Activated T-cell treated with anti-CD3 and anti-CD28 coated beads, Interleukin-2, amount 50 U/mL, for 1 hour (primary cell): ENCODE measurements at regions not wholly inside any gene's neighbourhood (a gene's known extent, or its start where the extent isn't known, plus 50 kb on each side); places are given as distances from the start of the nearest gene placed in this dataset.

Experiments used
- DNase-seq: peaks from one replicate; pipeline ENCODE4 v3.0.0-alpha.2; 2020

GRCh38 chr5:175388531-175388930 is 55.5 kb downstream of the DRD1 start:
- no peak for DNase-seq

DNA sequence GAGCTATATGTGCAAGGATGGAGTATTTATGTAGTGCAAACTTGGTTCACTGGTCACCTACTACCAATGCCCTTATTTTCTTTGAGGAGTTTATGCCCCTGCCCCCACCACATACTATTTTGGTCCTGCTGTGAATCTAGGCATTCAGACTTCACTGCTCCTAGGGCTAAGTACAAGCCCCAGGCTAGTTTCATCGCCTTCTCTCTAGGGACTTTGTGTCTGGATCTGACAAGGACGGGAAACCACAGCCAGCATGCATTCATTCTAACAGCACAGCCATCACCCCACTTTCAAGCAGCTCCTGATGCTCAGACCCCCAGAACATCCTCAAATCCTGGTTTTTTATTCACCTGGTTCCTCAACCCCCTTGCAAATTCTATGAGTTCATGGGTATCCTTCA is 56.8 kb downstream of the DRD1 start:
- DNase-seq, result no peak

DNA sequence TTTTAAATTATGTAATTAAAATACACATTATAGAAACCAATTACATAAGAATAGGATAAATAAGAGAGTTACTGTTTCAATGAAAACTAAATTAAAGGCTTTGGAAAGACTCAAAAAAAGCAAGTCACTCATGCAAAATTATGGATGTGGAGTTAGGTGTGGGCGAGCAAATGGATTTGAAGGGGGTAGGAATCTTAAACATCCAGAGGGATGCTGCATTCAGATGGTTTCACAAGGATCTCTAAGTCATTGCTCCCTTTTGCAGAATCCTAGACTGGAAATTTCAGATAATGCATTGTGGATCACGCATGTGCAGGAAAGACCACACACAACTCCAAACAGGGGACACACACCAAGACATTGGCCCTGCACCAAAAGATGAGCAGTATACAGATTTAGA is 57.5 kb downstream of the DRD1 start:
- no peak for DNase-seq

DNA sequence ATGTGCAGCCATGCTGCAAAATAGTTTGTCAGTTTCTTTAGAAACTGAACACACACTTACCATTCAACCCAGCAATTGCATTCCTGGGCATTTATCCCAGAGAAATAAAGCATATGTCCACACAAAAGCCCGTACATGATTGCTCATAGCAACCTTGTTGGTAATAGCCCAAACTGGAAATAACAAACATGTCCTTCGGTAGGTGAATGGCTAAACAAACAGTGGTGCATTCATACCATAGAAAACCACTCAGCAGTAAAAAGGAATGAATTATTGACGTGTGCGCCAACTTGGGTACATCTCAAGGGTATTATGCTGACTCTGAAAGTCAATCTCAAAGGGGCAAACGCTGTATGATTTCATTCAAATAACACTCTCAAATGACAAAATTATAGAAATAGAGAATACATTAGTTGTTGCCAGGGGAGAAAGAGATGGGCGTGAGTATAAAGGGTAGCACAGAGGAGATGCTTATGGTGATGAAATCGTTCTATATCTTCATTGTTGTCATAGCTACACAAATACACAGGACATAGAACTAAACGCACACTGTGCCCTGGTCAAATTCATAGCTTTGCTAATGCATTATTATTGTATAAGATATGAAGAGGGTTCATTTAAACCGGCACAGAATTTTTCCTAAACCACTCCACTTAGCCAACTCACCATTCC is 58.2 kb downstream of the DRD1 start:
- no peak for DNase-seq

GRCh38 chr5:175384724-175385552 is 59.0 kb downstream of the DRD1 start:
- DNase-seq, result no peak

DNA sequence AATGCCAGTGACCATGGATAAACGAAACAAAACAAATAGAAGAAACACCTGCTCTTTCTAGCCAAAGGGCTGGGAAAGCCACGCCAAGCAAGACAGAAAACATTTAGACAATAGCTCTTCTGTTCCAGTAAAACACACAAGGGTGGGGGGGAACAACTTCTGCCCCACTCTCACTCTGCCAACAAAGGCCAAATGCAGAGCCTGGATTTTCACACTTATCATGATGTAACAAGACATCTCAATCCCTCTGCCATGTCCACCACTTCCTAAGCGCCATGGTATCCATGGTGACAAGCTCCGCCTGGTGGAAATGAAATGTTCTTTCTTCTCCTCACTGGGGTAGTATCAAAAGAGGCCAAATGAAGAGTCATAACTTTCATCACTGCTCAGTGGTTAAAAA is 60.6 kb downstream of the DRD1 start:
- DNase-seq, result no peak

GRCh38 chr5:175382171-175382570 is 61.8 kb downstream of the DRD1 start:
- DNase-seq, result no peak

DNA sequence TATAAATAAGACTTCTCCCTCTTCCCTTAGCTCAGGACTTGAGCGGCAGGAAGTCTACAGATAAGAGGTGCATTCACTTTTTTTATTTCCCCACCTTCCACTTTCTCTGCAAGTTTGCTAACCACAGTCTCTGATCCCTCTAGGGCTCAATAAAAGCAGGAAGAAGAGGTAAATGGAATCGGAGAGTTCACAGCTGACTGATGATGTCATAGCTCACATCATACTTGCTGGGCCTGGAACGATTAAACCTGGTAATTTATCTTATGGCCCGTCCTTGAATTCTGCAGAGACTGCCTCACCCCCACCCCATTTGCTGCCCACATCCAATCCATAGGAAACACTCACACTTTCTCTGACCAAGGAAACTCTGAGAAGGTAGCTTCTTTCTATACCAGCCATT is 62.9 kb downstream of the DRD1 start:
- DNase-seq, result no peak

DNA sequence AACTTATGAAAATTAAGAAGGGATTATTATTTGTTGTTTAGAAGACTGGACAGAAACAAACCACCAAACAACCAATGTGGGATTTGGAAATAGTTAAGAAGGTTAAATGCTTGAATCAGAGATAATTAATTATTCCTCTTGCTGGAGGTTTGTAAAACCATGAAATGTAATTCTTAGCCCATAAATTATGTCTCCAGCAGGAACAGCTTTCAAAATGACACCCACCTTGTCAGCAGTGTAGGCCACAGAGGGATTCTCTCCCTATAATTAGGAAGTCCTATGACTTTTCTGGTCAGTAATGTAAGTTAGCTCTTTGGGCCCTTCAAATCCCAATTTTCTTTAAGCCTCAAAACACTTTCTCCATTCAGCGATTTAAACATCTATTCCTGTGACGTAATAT is 63.3 kb downstream of the DRD1 start:
- no peak for DNase-seq

DNA sequence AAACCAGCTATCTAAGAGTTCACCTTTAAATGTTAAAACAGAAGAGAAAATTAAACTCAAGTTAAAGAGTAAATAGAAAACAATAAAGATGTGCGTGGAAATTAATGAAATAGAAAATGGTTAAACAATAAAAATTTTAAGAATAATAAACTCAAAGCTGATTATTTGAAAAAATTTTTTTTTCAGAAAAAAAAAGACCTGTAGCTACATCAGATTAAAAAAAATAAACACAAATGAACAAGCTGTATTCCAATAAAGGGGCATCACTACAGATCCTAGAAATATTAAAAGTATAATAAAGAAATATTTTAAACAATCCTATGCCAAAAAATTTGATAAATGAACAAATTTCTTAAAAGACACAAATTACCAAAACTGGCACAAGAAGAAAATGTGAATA is 64.1 kb downstream of the DRD1 start:
- no peak for DNase-seq

DNA sequence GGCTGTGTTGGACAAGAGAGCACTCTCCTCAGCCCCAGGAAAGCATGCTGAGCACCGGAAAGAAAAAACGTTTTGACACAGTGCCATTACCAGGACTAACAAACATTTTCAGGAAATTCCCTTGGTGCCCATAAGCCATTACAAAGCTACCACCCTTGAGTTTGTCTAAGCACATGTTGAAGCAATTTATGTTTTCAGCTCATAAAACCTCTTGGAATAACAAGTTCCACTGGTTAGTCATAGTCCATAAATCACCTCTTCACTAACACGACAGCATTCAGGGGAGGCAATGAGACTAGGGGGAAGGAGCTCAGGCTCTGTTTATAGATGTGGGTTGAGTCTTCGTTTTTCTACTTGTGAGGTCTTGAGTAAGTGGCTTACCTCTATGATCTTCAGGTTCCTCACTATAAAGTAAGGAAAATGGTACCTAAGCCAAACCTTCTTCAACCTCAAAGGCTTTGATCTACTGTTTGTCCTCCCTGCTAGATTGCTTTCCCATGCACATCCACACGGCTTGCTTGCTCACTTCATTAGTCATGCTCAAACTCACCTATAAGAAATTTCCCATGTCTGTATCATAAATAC is 65.4 kb downstream of the DRD1 start:
- DNase-seq, result no peak

DNA sequence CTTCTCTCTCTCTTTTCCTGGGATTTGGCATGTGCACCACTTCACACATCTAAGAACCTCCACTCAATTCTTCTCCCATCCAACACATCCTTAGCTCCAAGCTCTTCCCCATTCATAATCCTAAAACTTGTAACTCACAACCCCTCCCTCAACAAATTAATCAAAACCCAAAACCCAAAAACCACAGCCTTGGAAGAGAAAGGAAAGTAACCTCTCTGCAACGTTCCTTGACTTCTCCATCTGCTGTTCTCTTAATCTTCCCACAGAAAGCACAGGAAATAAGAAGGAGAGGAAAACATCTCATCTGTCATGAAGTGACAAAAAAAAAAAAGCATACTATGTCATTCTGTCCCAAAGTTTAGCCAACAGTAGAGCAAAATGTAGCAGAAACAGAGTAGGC is 66.2 kb downstream of the DRD1 start:
- DNase-seq, result no peak

GRCh38 chr5:175374166-175374875 is 69.7 kb downstream of the DRD1 start:
- DNase-seq, result no peak

GRCh38 chr5:175365866-175366265 is 78.1 kb downstream of the DRD1 start:
- DNase-seq, result no peak

- DNase-seq, result no peak
These were observed 80.7 kb downstream of the DRD1 start for GRCh38 chr5:175363300-175363699.

GRCh38 chr5:175357995-175358394 is 86.0 kb downstream of the DRD1 start:
- DNase-seq, result no peak

- no peak for DNase-seq
These were observed 87.6 kb downstream of the DRD1 start for GRCh38 chr5:175356428-175356827.

GRCh38 chr5:175354964-175355363 is 89.0 kb downstream of the DRD1 start:
- no peak for DNase-seq

DNA sequence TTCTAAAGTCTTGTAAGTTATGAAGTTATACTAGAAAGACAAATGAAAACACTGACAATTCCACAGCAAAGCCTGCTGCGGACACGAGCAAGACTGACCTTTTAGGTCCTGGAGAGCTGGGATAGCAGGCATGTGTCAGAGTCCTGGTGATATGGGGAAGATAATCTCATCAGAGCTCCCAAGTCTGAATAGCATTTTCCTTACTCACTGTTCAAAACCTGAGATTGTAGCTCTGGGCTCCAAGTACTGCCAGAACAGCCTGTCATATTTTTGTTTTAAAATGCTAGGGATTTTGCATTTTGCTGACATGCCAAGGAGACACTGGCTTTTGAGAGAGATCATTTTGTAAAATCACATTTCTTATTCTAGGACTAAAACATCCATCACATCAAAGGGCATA is 90.1 kb downstream of the DRD1 start:
- no peak for DNase-seq

DNA sequence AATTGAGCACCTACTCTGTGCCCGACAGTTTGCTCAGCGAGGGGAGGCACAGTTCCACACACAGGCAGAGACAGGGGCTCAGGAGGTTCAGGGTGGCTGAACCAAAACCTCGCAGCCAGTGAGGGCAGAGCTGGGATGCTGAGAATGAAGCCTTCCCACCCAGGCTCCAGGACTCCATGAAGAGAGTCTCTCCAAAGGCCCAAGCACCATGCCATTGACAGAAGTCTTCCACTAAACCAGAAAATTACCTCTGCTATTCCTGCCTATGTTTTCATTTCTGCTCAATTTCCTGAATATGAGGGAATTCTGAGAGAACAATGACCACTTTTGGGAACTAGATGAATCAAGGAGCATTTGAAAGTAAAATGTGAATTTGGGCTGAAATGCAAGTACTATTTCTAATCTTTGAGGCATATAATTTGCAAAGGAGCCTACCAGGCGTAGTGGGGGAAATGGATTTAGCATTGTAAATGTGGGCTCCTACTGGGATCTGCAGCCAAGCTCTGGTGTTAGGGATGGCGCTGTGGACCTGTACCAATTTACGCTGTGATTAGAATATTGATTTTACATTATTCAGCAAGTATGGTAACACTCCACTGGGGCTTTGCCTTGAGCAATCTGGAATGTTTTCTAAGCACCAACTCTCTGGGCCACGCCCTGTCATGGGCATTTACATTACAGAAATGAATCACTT is 91.9 kb downstream of the DRD1 start:
- no peak for DNase-seq

DNA sequence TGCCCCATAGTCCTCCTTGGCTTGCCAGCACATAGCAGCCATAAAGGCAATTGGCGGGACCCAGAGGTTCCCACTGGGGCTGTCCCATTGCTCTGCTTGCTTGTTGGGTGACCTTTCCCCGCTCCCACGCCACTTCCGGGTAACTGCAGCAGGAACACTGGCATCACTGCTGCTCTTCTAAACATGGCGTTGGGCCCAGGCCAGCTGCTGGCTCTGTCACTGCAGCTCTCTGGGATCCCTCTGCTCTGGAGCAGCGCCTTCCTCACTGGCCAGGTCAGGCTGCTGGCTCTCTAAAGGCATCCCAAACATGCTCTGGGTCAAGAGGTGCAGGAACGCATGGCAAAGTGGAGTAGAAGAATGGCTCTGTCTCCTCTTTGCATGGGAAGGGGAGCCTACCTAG is 92.9 kb downstream of the DRD1 start:
- DNase-seq, result no peak

DNA sequence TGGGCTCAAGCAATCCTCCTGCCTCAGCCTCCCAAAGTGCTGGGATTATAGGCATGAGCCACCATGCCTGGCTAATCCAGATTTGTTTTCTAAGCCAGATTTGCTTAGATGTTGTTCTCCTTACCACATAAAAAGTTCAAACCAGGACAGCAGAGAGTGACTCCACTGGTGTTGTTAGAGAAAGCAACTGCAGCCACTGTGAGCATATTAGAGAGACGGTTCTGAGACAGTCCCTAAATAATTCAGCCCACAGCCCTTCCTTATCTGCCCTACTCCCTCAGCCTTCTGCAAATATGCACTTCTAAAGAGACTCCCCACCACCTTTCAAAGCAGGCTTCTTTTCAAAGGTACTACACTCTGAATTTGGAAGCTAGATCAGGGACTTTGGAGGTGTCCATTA is 96.1 kb downstream of the DRD1 start:
- no peak for DNase-seq

DNA sequence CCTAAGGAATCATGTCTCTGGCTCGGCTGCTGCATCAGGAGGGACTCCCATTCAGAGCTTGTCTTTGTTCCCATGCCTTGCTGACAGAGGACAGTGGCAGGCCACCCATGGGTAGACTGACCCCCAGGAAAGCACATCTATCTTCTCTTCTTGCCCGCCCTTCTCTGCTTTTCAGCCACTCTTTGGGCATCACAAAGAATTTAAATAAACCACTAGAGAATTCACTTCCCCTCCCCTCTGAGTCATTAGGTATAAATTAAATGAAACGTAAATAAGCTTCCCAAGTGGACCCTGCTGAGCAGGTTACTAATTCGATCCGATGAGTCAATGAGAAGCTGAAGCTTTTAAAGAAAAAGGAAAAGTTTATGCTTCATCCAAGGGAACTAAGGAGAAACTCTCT is 97.0 kb downstream of the DRD1 start:
- DNase-seq, result no peak
